ENCODE measurements at regions not wholly inside any gene's neighbourhood (a gene's known extent, or its start where the extent isn't known, plus 50 kb on each side); places are given as distances from the start of the nearest gene placed in this dataset.

GRCh38 chr4:180028682-180029081 lies 2214.5 kb upstream of the TENM3 start:
- Histone ChIP-seq H3K4me1 (ENCODE audit: control insufficient read depth in 3 of 3, insufficient read depth in 3 of 3, low read length in 3 of 3) (no peaks in the 10 kb centered on the region), H3K4me3 (ENCODE audit: low read length in 3 of 3) (no peak overlapping the region), H3K27me3 (ENCODE audit: control insufficient read depth in 3 of 3, insufficient read depth in 3 of 3, low read length in 3 of 3) (no peaks in the 10 kb centered on the region), H3K36me3 (ENCODE audit: control insufficient read depth in 3 of 3, insufficient read depth in 3 of 3, low read length in 3 of 3) (no peaks in the 10 kb centered on the region), H3K9me3 (ENCODE audit: control insufficient read depth in 3 of 3, low read length in 3 of 3) (no peaks in the 10 kb centered on the region), H3K9ac (ENCODE audit: low read depth in 1 of 3, low read length in 3 of 3) (no peak overlapping the region), H3K27ac (ENCODE audit: low read depth, low read length) (no peak overlapping the region)

- Histone ChIP-seq H3K27ac (ENCODE audit: low read depth, low read length) (no peak overlapping the region), H3K36me3 (ENCODE audit: control insufficient read depth in 3 of 3, insufficient read depth in 3 of 3, low read length in 3 of 3) (no peaks in the 10 kb centered on the region), H3K27me3 (ENCODE audit: control insufficient read depth in 3 of 3, insufficient read depth in 3 of 3, low read length in 3 of 3) (no peaks in the 10 kb centered on the region), H3K4me3 (ENCODE audit: low read length in 3 of 3) (no peak overlapping the region), H3K9ac (ENCODE audit: low read depth in 1 of 3, low read length in 3 of 3) (no peak overlapping the region), H3K9me3 (ENCODE audit: control insufficient read depth in 3 of 3, low read length in 3 of 3) (no peaks in the 10 kb centered on the region), H3K4me1 (ENCODE audit: control insufficient read depth in 3 of 3, insufficient read depth in 3 of 3, low read length in 3 of 3) (no peaks in the 10 kb centered on the region)
Observed at GRCh38 chr4:180031330-180031729, 2211.9 kb upstream of the TENM3 start.

- Histone ChIP-seq H3K27ac (ENCODE audit: low read depth, low read length) (no peak overlapping the region), H3K9ac (ENCODE audit: low read depth in 1 of 3, low read length in 3 of 3) (no peak overlapping the region), H3K36me3 (ENCODE audit: control insufficient read depth in 3 of 3, insufficient read depth in 3 of 3, low read length in 3 of 3) (no peaks in the 10 kb centered on the region), H3K27me3 (ENCODE audit: control insufficient read depth in 3 of 3, insufficient read depth in 3 of 3, low read length in 3 of 3) (no peaks in the 10 kb centered on the region), H3K9me3 (ENCODE audit: control insufficient read depth in 3 of 3, low read length in 3 of 3) (no peaks in the 10 kb centered on the region), H3K4me3 (ENCODE audit: low read length in 3 of 3) (no peak overlapping the region), H3K4me1 (ENCODE audit: control insufficient read depth in 3 of 3, insufficient read depth in 3 of 3, low read length in 3 of 3) (no peaks in the 10 kb centered on the region)
Observed at GRCh38 chr4:180041576-180041975, 2201.6 kb upstream of the TENM3 start.

- H3K27me3 ChIP-seq (ENCODE audit: control insufficient read depth in 3 of 3, insufficient read depth in 3 of 3, low read length in 3 of 3) = peaks cover 3 to 9% (median 3%) of the 10 kb centered on the region in 3 donors
- peaks cover 0 to under 1% (median 0%) of the 10 kb centered on the region in 3 donors for H3K4me1 ChIP-seq (ENCODE audit: control insufficient read depth in 3 of 3, insufficient read depth in 3 of 3, low read length in 3 of 3)
- no peaks in the 10 kb centered on the region for H3K9me3 ChIP-seq (ENCODE audit: control insufficient read depth in 3 of 3, low read length in 3 of 3)
- H3K27ac ChIP-seq (ENCODE audit: low read depth, low read length) = no peak overlapping the region
- H3K9ac ChIP-seq (ENCODE audit: low read depth in 1 of 3, low read length in 3 of 3) = no peak overlapping the region
- no peak overlapping the region for H3K4me3 ChIP-seq (ENCODE audit: low read length in 3 of 3)
- no peaks in the 10 kb centered on the region for H3K36me3 ChIP-seq (ENCODE audit: control insufficient read depth in 3 of 3, insufficient read depth in 3 of 3, low read length in 3 of 3)
Observed at GRCh38 chr4:180052629-180053028, 2190.6 kb upstream of the TENM3 start.

- H3K9me3 ChIP-seq (ENCODE audit: control insufficient read depth in 3 of 3, low read length in 3 of 3) = no peaks in the 10 kb centered on the region
- H3K27me3 ChIP-seq (ENCODE audit: control insufficient read depth in 3 of 3, insufficient read depth in 3 of 3, low read length in 3 of 3) = peaks cover 10 to 12% (median 10%) of the 10 kb centered on the region in 3 donors
- H3K4me3 ChIP-seq (ENCODE audit: low read length in 3 of 3) = no peak overlapping the region
- H3K27ac ChIP-seq (ENCODE audit: low read depth, low read length) = no peak overlapping the region
- H3K4me1 ChIP-seq (ENCODE audit: control insufficient read depth in 3 of 3, insufficient read depth in 3 of 3, low read length in 3 of 3) = peaks cover 2 to 7% (median 2%) of the 10 kb centered on the region in 3 donors
- H3K36me3 ChIP-seq (ENCODE audit: control insufficient read depth in 3 of 3, insufficient read depth in 3 of 3, low read length in 3 of 3) = no peaks in the 10 kb centered on the region
- no peak overlapping the region for H3K9ac ChIP-seq (ENCODE audit: low read depth in 1 of 3, low read length in 3 of 3)
Observed at GRCh38 chr4:180054291-180054690, 2188.9 kb upstream of the TENM3 start.

- Histone ChIP-seq H3K36me3 (ENCODE audit: control insufficient read depth in 3 of 3, insufficient read depth in 3 of 3, low read length in 3 of 3) (no peaks in the 10 kb centered on the region), H3K4me3 (ENCODE audit: low read length in 3 of 3) (no peak overlapping the region), H3K27ac (ENCODE audit: low read depth, low read length) (no peak overlapping the region), H3K9ac (ENCODE audit: low read depth in 1 of 3, low read length in 3 of 3) (no peak overlapping the region), H3K9me3 (ENCODE audit: control insufficient read depth in 3 of 3, low read length in 3 of 3) (no peaks in the 10 kb centered on the region), H3K4me1 (ENCODE audit: control insufficient read depth in 3 of 3, insufficient read depth in 3 of 3, low read length in 3 of 3) (peaks cover 8 to 14% (median 9%) of the 10 kb centered on the region in 3 donors), H3K27me3 (ENCODE audit: control insufficient read depth in 3 of 3, insufficient read depth in 3 of 3, low read length in 3 of 3) (peaks cover 22 to 30% (median 29%) of the 10 kb centered on the region in 3 donors)
Observed at GRCh38 chr4:180057299-180057721, 2185.9 kb upstream of the TENM3 start.

- peaks cover 22 to 34% (median 31%) of the 10 kb centered on the region in 3 donors for H3K27me3 ChIP-seq (ENCODE audit: control insufficient read depth in 3 of 3, insufficient read depth in 3 of 3, low read length in 3 of 3)
- H3K4me3 ChIP-seq (ENCODE audit: low read length in 3 of 3) = peak overlapping the region; percentile 23 to 67 (median 52)
- H3K9ac ChIP-seq (ENCODE audit: low read depth in 1 of 3, low read length in 3 of 3) = peak overlapping the region in 1 of 3 donors; percentile 66
- no peaks in the 10 kb centered on the region for H3K36me3 ChIP-seq (ENCODE audit: control insufficient read depth in 3 of 3, insufficient read depth in 3 of 3, low read length in 3 of 3)
- no peaks in the 10 kb centered on the region for H3K9me3 ChIP-seq (ENCODE audit: control insufficient read depth in 3 of 3, low read length in 3 of 3)
- peaks cover 8 to 14% (median 9%) of the 10 kb centered on the region in 3 donors for H3K4me1 ChIP-seq (ENCODE audit: control insufficient read depth in 3 of 3, insufficient read depth in 3 of 3, low read length in 3 of 3)
- H3K27ac ChIP-seq (ENCODE audit: low read depth, low read length) = no peak overlapping the region
Observed at GRCh38 chr4:180057891-180058671, 2185.1 kb upstream of the TENM3 start.

GRCh38 chr4:180058691-180059215 lies 2184.4 kb upstream of the TENM3 start:
- H3K4me3 ChIP-seq (ENCODE audit: low read length in 3 of 3) = peak overlapping the region; percentile 38 to 64 (median 62)
- H3K9me3 ChIP-seq (ENCODE audit: control insufficient read depth in 3 of 3, low read length in 3 of 3) = no peaks in the 10 kb centered on the region
- H3K4me1 ChIP-seq (ENCODE audit: control insufficient read depth in 3 of 3, insufficient read depth in 3 of 3, low read length in 3 of 3) = peaks cover 8 to 14% (median 9%) of the 10 kb centered on the region in 3 donors
- H3K36me3 ChIP-seq (ENCODE audit: control insufficient read depth in 3 of 3, insufficient read depth in 3 of 3, low read length in 3 of 3) = no peaks in the 10 kb centered on the region
- H3K27me3 ChIP-seq (ENCODE audit: control insufficient read depth in 3 of 3, insufficient read depth in 3 of 3, low read length in 3 of 3) = peaks cover 22 to 37% (median 31%) of the 10 kb centered on the region in 3 donors
- no peak overlapping the region for H3K27ac ChIP-seq (ENCODE audit: low read depth, low read length)
- H3K9ac ChIP-seq (ENCODE audit: low read depth in 1 of 3, low read length in 3 of 3) = peak overlapping the region in 1 of 3 donors; percentile 16

GRCh38 chr4:180059216-180059881 lies 2183.9 kb upstream of the TENM3 start:
- Histone ChIP-seq H3K9ac (ENCODE audit: low read depth in 1 of 3, low read length in 3 of 3) (peak overlapping the region in 1 of 3 donors; percentile 33), H3K4me1 (ENCODE audit: control insufficient read depth in 3 of 3, insufficient read depth in 3 of 3, low read length in 3 of 3) (peaks cover 8 to 14% (median 9%) of the 10 kb centered on the region in 3 donors), H3K27me3 (ENCODE audit: control insufficient read depth in 3 of 3, insufficient read depth in 3 of 3, low read length in 3 of 3) (peaks cover 22 to 39% (median 31%) of the 10 kb centered on the region in 3 donors), H3K36me3 (ENCODE audit: control insufficient read depth in 3 of 3, insufficient read depth in 3 of 3, low read length in 3 of 3) (no peaks in the 10 kb centered on the region), H3K9me3 (ENCODE audit: control insufficient read depth in 3 of 3, low read length in 3 of 3) (no peaks in the 10 kb centered on the region), H3K27ac (ENCODE audit: low read depth, low read length) (no peak overlapping the region), H3K4me3 (ENCODE audit: low read length in 3 of 3) (peak overlapping the region; percentile 49 to 64 (median 62))

Measured in skeletal muscle tissue (tissue), 3 donors.